ENCODE measurements at regions not wholly inside any gene's neighbourhood (a gene's known extent, or its start where the extent isn't known, plus 50 kb on each side); places are given as distances from the start of the nearest gene placed in this dataset.

DNA sequence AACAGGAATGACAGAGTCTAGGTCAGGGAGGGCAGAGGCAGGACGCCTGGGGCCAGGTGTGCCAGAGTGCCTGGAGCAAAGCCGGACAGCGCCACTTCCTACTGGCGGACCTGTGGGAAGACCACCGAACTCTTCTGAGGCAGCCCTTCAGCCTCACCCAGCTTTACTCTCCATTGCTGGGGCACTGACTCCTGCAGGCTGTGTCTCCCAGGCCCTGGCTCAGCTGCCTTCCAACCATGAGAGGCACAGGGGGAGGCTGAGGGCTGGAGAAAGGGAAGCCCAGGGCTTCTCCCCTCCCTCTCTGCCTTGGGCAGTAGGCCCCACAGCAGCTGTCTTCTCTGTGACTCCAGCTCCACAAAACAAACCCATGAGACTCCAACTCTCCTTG lies 139.6 kb upstream of the UNC5B start:
- no peak for DNase-seq (ENCODE audit: low read depth)
- TF ChIP-seq, protein P1, sequence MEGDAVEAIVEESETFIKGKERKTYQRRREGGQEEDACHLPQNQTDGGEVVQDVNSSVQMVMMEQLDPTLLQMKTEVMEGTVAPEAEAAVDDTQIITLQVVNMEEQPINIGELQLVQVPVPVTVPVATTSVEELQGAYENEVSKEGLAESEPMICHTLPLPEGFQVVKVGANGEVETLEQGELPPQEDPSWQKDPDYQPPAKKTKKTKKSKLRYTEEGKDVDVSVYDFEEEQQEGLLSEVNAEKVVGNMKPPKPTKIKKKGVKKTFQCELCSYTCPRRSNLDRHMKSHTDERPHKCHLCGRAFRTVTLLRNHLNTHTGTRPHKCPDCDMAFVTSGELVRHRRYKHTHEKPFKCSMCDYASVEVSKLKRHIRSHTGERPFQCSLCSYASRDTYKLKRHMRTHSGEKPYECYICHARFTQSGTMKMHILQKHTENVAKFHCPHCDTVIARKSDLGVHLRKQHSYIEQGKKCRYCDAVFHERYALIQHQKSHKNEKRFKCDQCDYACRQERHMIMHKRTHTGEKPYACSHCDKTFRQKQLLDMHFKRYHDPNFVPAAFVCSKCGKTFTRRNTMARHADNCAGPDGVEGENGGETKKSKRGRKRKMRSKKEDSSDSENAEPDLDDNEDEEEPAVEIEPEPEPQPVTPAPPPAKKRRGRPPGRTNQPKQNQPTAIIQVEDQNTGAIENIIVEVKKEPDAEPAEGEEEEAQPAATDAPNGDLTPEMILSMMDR (conservative IDR thresholded peaks at IDR 0.05; ENCODE audit: low read depth, low read length), result no peak
- no peak overlapping the region for H3K4me3 ChIP-seq (ENCODE audit: low read length)

DNA sequence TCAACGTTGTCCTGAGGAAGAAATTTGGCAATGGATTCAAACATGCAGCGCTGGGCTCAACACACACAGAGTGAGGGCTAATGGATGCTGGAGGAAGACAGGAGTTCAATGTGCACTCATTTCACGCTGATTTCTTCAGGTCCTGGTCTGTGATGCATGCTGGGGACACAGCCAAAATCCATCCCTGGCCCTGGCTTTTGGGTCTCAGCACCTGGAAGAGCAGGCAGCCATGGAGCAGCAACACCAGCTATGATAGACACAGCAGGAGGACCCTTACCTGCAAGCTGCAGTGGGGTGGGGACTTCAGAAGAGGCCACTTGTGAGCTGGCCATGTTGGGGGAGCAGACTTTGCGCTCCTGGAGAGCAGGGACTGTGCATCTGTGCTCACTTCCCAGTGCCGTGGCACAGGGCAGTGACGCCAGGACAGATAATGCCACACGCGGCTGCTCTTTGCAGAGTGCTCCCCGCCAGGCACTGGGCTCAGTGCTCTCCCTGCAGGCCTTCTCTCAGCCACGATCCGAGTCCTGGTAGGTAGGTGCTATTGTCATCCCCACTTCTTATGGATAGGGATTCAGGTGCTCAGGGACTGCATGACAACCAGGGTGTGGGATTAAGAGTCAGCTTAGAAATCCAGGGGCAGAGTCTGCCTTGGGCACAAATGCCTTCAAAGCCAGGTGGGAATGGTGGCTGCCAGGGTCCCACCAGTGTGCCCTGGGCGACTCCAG lies 138.8 kb upstream of the UNC5B start:
- H3K4me3 ChIP-seq (ENCODE audit: low read length), result no peak overlapping the region
- TF ChIP-seq, protein P1 (conservative IDR thresholded peaks at IDR 0.05; ENCODE audit: low read depth, low read length), result no peak
- DNase-seq (ENCODE audit: low read depth), result no peak

DNA sequence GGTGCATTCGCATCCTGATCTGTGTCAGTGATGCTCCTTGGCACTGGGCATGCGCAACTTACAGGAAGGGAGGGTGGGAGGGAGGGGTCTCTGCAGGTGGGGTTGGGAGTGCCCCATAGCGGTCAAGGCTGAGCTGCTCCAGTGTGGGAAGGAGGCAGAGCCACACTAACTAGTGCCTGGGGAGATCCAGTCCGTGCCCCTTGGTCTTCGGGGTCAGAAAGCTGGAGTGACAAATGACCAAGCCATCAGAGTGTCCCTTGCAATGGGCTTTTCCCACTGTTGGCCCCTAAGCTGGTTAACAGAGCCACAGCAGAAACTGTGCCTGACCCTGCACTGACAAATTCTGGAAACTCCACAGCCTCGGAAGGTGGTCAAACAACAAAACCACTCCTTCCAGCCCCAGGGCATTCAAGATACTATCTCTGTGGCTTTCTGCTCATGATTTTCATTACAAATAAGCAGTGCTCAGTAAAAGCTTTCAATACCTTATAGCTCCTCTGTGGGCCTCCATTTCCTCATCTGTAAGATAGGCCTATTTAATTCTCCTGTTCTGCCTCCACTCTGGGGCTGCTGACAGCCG lies 138.1 kb upstream of the UNC5B start:
- TF ChIP-seq, protein P1 (conservative IDR thresholded peaks at IDR 0.05; ENCODE audit: low read depth, low read length), result no peak
- no peak overlapping the region for H3K4me3 ChIP-seq (ENCODE audit: low read length)
- no peak for DNase-seq (ENCODE audit: low read depth)

DNA sequence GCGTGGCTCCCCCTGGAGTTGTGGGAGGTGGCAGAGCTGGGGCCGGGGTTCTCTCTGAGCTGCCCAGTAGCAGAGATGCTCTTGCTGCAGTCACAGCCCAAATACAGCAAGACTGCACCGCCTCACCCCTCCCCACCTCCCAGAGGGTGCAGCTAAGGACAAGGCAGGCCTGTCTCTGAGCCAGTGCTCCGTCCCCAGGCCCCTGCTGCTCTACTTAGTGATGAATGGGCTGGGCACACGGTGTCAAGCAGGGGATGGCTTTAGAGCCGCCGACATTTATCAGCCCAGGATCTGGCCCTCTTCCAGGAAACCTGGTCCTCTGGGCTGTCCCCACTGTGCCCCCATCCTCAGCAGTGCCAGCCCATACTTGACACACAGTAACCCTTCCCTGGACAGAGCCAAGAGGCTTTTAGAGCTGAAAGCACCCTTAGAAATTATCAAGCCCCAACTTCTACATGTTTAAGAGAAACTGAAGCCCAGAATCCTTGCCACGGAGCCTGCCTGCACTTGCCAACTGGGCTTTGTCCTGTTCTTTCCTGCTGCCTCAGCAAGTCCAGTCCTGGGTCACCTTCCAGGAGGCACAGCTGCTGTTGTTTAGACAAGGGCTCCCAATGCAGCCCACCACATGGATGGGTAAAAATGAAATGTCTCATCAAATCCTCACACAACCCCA lies 137.1 kb upstream of the UNC5B start:
- no peak for DNase-seq (ENCODE audit: low read depth)
- TF ChIP-seq, protein P1 (conservative IDR thresholded peaks at IDR 0.05; ENCODE audit: low read depth, low read length), result no peak

DNA sequence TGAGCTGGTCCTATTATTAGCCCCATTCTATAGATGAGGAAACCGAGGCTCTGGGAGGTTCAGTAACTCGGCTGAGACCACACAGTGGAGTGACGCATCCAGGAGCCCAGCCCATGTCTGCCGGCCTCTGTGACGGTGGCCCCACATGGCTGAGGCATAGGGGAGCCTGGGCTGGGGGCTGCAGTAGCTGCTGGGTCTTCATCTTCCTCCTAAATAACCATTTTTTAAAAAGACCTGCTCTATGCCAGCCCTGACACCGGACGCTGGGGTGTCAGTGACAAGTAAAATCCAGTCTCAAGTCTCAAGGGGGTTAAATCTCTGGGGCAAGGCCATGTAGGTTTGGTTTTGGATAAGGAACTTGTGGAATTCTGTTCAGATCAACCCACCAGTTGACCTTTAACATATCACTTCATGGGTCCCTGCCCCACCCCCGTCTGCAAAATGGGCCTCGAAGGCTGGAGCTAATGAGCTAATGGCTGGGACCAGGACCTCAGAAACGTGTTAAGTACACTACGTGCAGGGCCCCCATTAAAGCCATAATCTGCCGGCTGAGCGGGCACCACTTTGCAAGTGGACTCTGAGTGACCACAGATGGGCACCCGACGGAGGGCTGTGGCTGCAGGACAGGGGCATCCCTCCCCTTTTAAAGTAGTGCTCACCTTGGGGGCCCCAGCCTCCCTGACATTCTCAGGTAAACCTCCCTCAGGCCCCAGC lies 136.5 kb upstream of the UNC5B start:
- TF ChIP-seq, protein P1 (conservative IDR thresholded peaks at IDR 0.05; ENCODE audit: low read depth, low read length), result no peak
- DNase-seq (ENCODE audit: low read depth), result no peak
- H3K4me3 ChIP-seq (ENCODE audit: low read length), result no peak overlapping the region

More for the DNA sequence above, 137.1 kb upstream of the UNC5B start:
- no peak overlapping the region for H3K4me3 ChIP-seq (ENCODE audit: low read length)

DNA sequence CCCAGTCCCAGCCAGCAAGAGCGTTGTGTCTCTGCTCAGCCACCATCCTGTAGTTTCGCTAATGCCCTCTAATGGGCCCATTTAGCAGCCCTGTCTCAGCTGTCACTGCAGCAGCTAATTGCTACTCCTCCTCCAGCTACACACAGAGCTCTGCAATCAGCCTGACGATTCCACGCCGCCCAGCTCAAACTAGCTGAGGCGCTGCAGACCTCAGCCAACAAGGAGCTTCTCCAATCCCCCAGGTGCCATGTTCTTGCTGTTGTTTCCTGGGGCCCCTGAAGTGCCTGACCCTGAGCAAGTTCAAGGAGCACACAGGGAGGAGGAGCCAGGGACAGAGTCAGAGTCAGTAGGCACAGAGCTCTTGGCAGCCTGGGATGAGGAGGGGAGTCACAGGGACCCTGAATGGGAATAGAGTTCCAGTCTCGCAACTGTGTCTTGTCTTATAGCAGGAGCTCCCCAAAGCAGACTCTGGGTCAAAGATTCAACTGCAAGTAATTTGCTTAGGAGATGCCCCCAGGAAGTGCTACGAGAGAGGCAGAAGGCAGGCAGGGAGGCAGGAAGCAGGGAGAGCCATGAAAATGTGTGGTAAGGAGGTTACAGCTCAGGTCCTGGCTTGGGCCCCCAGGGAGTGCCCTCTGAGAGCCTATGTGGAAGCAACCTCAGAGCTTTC lies 135.8 kb upstream of the UNC5B start:
- H3K4me3 ChIP-seq (ENCODE audit: low read length), result no peak overlapping the region
- DNase-seq (ENCODE audit: low read depth), result no peak
- TF ChIP-seq, protein P1 (conservative IDR thresholded peaks at IDR 0.05; ENCODE audit: low read depth, low read length), result no peak

All from retinal pigment epithelial cell (primary cell).